IPS-15b (cell line): ENCODE measurements at regions not wholly inside any gene's neighbourhood (a gene's known extent, or its start where the extent isn't known, plus 50 kb on each side); places are given as distances from the start of the nearest gene placed in this dataset.

Experiments
- H3K27me3 ChIP-seq: one replicate; pipeline ENCODE4 v1.6.1; 2013; ENCODE audit warnings: low read length; ENCODE audit not compliant: control insufficient read depth, insufficient read depth
- H3K36me3 ChIP-seq: one replicate; pipeline ENCODE4 v1.6.1; 2013; ENCODE audit warnings: low read length; ENCODE audit not compliant: control insufficient read depth, insufficient read depth
- H3K4me1 ChIP-seq: one replicate; pipeline ENCODE4 v1.6.1; 2013; ENCODE audit warnings: mild to moderate bottlenecking, low read length; ENCODE audit not compliant: control insufficient read depth, insufficient read depth
- H3K4me3 ChIP-seq: one replicate; pipeline ENCODE4 v1.5.1; 2013; ENCODE audit warnings: low read depth, low read length
- H3K9ac ChIP-seq: one replicate; pipeline ENCODE4 v1.6.1; 2013; ENCODE audit warnings: low read depth, mild to moderate bottlenecking, low read length
- H3K9me3 ChIP-seq: one replicate; pipeline ENCODE4 v1.6.1; 2013; ENCODE audit warnings: mild to moderate bottlenecking, low read length; ENCODE audit not compliant: control insufficient read depth, insufficient read depth

GRCh38 chr3:28081533-28081947 lies 159.9 kb upstream of the CMC1 start:
- Histone ChIP-seq H3K27me3 (no peaks in the 10 kb centered on the region), H3K4me3 (no peak overlapping the region), H3K9me3 (no peaks in the 10 kb centered on the region), H3K9ac (no peak overlapping the region), H3K36me3 (no peaks in the 10 kb centered on the region), H3K4me1 (peaks cover 29% of the 10 kb centered on the region)

- Histone ChIP-seq H3K4me3 (no peak overlapping the region), H3K9me3 (no peaks in the 10 kb centered on the region), H3K36me3 (no peaks in the 10 kb centered on the region), H3K9ac (no peak overlapping the region), H3K4me1 (peaks cover 1% of the 10 kb centered on the region), H3K27me3 (no peaks in the 10 kb centered on the region)
Observed at GRCh38 chr3:28087591-28087990, 153.8 kb upstream of the CMC1 start.

- no peak overlapping the region for H3K4me3 ChIP-seq
- H3K4me1 ChIP-seq, result no peaks in the 10 kb centered on the region
- no peaks in the 10 kb centered on the region for H3K27me3 ChIP-seq
- no peak overlapping the region for H3K9ac ChIP-seq
- H3K9me3 ChIP-seq, result no peaks in the 10 kb centered on the region
- no peaks in the 10 kb centered on the region for H3K36me3 ChIP-seq
Observed at GRCh38 chr3:28088811-28089526, 152.4 kb upstream of the CMC1 start.

- no peaks in the 10 kb centered on the region for H3K27me3 ChIP-seq
- H3K9me3 ChIP-seq, result no peaks in the 10 kb centered on the region
- no peaks in the 10 kb centered on the region for H3K36me3 ChIP-seq
- H3K4me3 ChIP-seq, result no peak overlapping the region
- H3K9ac ChIP-seq, result no peak overlapping the region
- H3K4me1 ChIP-seq, result no peaks in the 10 kb centered on the region
Observed at GRCh38 chr3:28089527-28089897, 151.9 kb upstream of the CMC1 start.

GRCh38 chr3:28099296-28099695 lies 142.1 kb upstream of the CMC1 start:
- Histone ChIP-seq H3K9me3 (no peaks in the 10 kb centered on the region), H3K36me3 (no peaks in the 10 kb centered on the region)

GRCh38 chr3:28101705-28102104 lies 139.7 kb upstream of the CMC1 start:
- no peak overlapping the region for H3K4me3 ChIP-seq
- no peak overlapping the region for H3K9ac ChIP-seq
- H3K27me3 ChIP-seq, result no peaks in the 10 kb centered on the region
- no peaks in the 10 kb centered on the region for H3K9me3 ChIP-seq
- H3K4me1 ChIP-seq, result no peaks in the 10 kb centered on the region
- H3K36me3 ChIP-seq, result no peaks in the 10 kb centered on the region

More at GRCh38 chr3:28099296-28099695, 142.1 kb upstream of the CMC1 start:
- no peaks in the 10 kb centered on the region for H3K27me3 ChIP-seq
- no peak overlapping the region for H3K4me3 ChIP-seq
- H3K9ac ChIP-seq, result no peak overlapping the region
- no peaks in the 10 kb centered on the region for H3K4me1 ChIP-seq

GRCh38 chr3:28103861-28104260 lies 137.6 kb upstream of the CMC1 start:
- no peaks in the 10 kb centered on the region for H3K36me3 ChIP-seq
- no peak overlapping the region for H3K4me3 ChIP-seq
- H3K27me3 ChIP-seq, result no peaks in the 10 kb centered on the region
- H3K9ac ChIP-seq, result no peak overlapping the region
- H3K9me3 ChIP-seq, result no peaks in the 10 kb centered on the region
- H3K4me1 ChIP-seq, result no peaks in the 10 kb centered on the region

GRCh38 chr3:28104896-28105534 lies 136.4 kb upstream of the CMC1 start:
- no peak overlapping the region for H3K4me3 ChIP-seq
- no peaks in the 10 kb centered on the region for H3K36me3 ChIP-seq
- H3K9ac ChIP-seq, result no peak overlapping the region
- no peaks in the 10 kb centered on the region for H3K4me1 ChIP-seq
- H3K27me3 ChIP-seq, result no peaks in the 10 kb centered on the region
- no peaks in the 10 kb centered on the region for H3K9me3 ChIP-seq

GRCh38 chr3:28109829-28110228 lies 131.6 kb upstream of the CMC1 start:
- Histone ChIP-seq H3K4me1 (no peaks in the 10 kb centered on the region), H3K27me3 (no peaks in the 10 kb centered on the region), H3K36me3 (no peaks in the 10 kb centered on the region), H3K9me3 (no peaks in the 10 kb centered on the region), H3K9ac (no peak overlapping the region), H3K4me3 (no peak overlapping the region)

- H3K27me3 ChIP-seq, result no peaks in the 10 kb centered on the region
- no peak overlapping the region for H3K4me3 ChIP-seq
- no peaks in the 10 kb centered on the region for H3K36me3 ChIP-seq
- no peaks in the 10 kb centered on the region for H3K4me1 ChIP-seq
- H3K9ac ChIP-seq, result no peak overlapping the region
- H3K9me3 ChIP-seq, result no peaks in the 10 kb centered on the region
Observed at GRCh38 chr3:28110869-28111268, 130.6 kb upstream of the CMC1 start.

- Histone ChIP-seq H3K9ac (no peak overlapping the region), H3K4me1 (peaks cover 4% of the 10 kb centered on the region), H3K36me3 (no peaks in the 10 kb centered on the region), H3K4me3 (no peak overlapping the region), H3K27me3 (no peaks in the 10 kb centered on the region), H3K9me3 (no peaks in the 10 kb centered on the region)
Observed at GRCh38 chr3:28114893-28115292, 126.5 kb upstream of the CMC1 start.

GRCh38 chr3:28115316-28115715 lies 126.1 kb upstream of the CMC1 start:
- Histone ChIP-seq H3K4me3 (no peak overlapping the region), H3K4me1 (peaks cover 4% of the 10 kb centered on the region), H3K27me3 (no peaks in the 10 kb centered on the region), H3K9ac (no peak overlapping the region), H3K36me3 (no peaks in the 10 kb centered on the region), H3K9me3 (no peaks in the 10 kb centered on the region)
